Stimulated activated CD8-positive, alpha-beta memory T cell treated with anti-CD3 and anti-CD28 coated beads, Interleukin-12 subunit alpha, Interleukin-12 subunit beta, amount 100 ng/mL, for 4 hours (primary cell): ENCODE measurements at regions not wholly inside any gene's neighbourhood (a gene's known extent, or its start where the extent isn't known, plus 50 kb on each side); places are given as distances from the start of the nearest gene placed in this dataset.
"Not testable (repeated sequence)": the region's sequence is repeated elsewhere in the genome, so short reads cannot be mapped to it uniquely, and the experiment has no call there.

Experiments
- DNase-seq: peaks from one replicate; pipeline ENCODE4 v3.0.0-alpha.2; 2020; ENCODE audit warnings: low read depth

GRCh38 chr2:175353275-175353674, 171.8 kb upstream of the ATP5MC3 start:
- DNase-seq, result no peak

GRCh38 chr2:175351512-175351911, 170.0 kb upstream of the ATP5MC3 start:
- no peak for DNase-seq

GRCh38 chr2:175350105-175350504, 168.6 kb upstream of the ATP5MC3 start:
- DNase-seq, result no peak

GRCh38 chr2:175342085-175342484, 160.6 kb upstream of the ATP5MC3 start:
- DNase-seq, result no peak

- no peak for DNase-seq
Observed at GRCh38 chr2:175330195-175330594, 148.7 kb upstream of the ATP5MC3 start.

- DNase-seq, result no peak
Observed at GRCh38 chr2:175326801-175327200, 145.3 kb upstream of the ATP5MC3 start.

- DNase-seq, result not testable (repeated sequence)
Observed at GRCh38 chr2:175326164-175326563, 144.7 kb upstream of the ATP5MC3 start.

GRCh38 chr2:175323162-175323561, 141.7 kb upstream of the ATP5MC3 start:
- DNase-seq, result no peak

- DNase-seq, result no peak
Observed at GRCh38 chr2:175318542-175318941, 137.0 kb upstream of the ATP5MC3 start.

GRCh38 chr2:175317751-175318150, 136.2 kb upstream of the ATP5MC3 start:
- no peak for DNase-seq

- DNase-seq, result no peak
Observed at GRCh38 chr2:175312137-175312536, 130.6 kb upstream of the ATP5MC3 start.

- no peak for DNase-seq
Observed at GRCh38 chr2:175310813-175311504, 129.4 kb upstream of the ATP5MC3 start.

GRCh38 chr2:175309799-175310198, 128.3 kb upstream of the ATP5MC3 start:
- DNase-seq, result no peak

- no peak for DNase-seq
Observed at GRCh38 chr2:175308005-175308404, 126.5 kb upstream of the ATP5MC3 start.

- DNase-seq, result no peak
Observed at GRCh38 chr2:175304541-175304940, 123.0 kb upstream of the ATP5MC3 start.

- no peak for DNase-seq
Observed at GRCh38 chr2:175293776-175294175, 112.3 kb upstream of the ATP5MC3 start.

GRCh38 chr2:175293195-175293594, 111.7 kb upstream of the ATP5MC3 start:
- no peak for DNase-seq

GRCh38 chr2:175282886-175283285, 101.4 kb upstream of the ATP5MC3 start:
- no peak for DNase-seq

- no peak for DNase-seq
Observed at GRCh38 chr2:175282300-175282699, 100.8 kb upstream of the ATP5MC3 start.

- no peak for DNase-seq
Observed at GRCh38 chr2:175277772-175278171, 96.3 kb upstream of the ATP5MC3 start.

- DNase-seq, result no peak
Observed at GRCh38 chr2:175275539-175275938, 94.0 kb upstream of the ATP5MC3 start.

GRCh38 chr2:175259164-175259563, 77.7 kb upstream of the ATP5MC3 start:
- DNase-seq, result no peak

- DNase-seq, result no peak
Observed at GRCh38 chr2:175256806-175257585, 75.5 kb upstream of the ATP5MC3 start.

- not testable (repeated sequence) for DNase-seq
Observed at GRCh38 chr2:175256391-175256790, 74.9 kb upstream of the ATP5MC3 start.
